AG04450 (cell line): ENCODE measurements at regions not wholly inside any gene's neighbourhood (a gene's known extent, or its start where the extent isn't known, plus 50 kb on each side); places are given as distances from the start of the nearest gene placed in this dataset.

Experiments used
- CTCF ChIA-PET: fragments of 300-600, 350-600 bp; formaldehyde crosslinking; extraction: SDS; loops from one replicate; lab custom pipeline; 2022; ENCODE audit warnings: antibody characterized with exemption, inconsistent platforms; lab: Charles Lee
- POLR2A ChIA-PET: fragments of 350-600 bp; formaldehyde crosslinking; extraction: SDS; loops from one replicate; lab custom pipeline; 2021; ENCODE audit warnings: antibody characterized with exemption, inconsistent platforms; lab: Yijun Ruan, JAX
- DNase-seq: peaks from one replicate; pipeline ENCODE4 v3.0.0-alpha.2; 2011; ENCODE audit warnings: low read depth, low spot score
- H3K27ac ChIP-seq: one replicate; pipeline ENCODE4 v1.5.1; 2012; ENCODE audit warnings: low read depth, low read length, control low read depth
- H3K27me3 ChIP-seq: one replicate; pipeline ENCODE4 v1.6.0; 2012; ENCODE audit warnings: low read length; ENCODE audit not compliant: control insufficient read depth, insufficient read depth
- H3K4me3 ChIP-seq: 2 replicates; pipeline ENCODE4 v1.5.1; 2011; ENCODE audit warnings: mild to moderate bottlenecking, low read depth, low read length, control low read depth
- H3K9me3 ChIP-seq: 2 replicates; pipeline ENCODE4 v1.5.1; 2012; ENCODE audit warnings: low read length; ENCODE audit not compliant: control insufficient read depth, insufficient read depth
- CTCF ChIP-seq: IDR thresholded peaks from 2 replicates; pipeline ENCODE4 v1.5.1; 2011; ENCODE audit warnings: low read depth, low read length, control low read depth, inconsistent platforms

- POLR2A ChIA-PET: no interaction called here
- CTCF ChIA-PET: no interaction called here
- H3K27ac ChIP-seq: no peak overlapping the region
- DNase-seq: no peak
- no peak overlapping the region for H3K4me3 ChIP-seq
- no peaks in the 10 kb centered on the region for H3K9me3 ChIP-seq
- H3K27me3 ChIP-seq: no peaks in the 10 kb centered on the region
- no peak for TF ChIP-seq CTCF
Measured at GRCh38 chrX:36913551-36913950, 94.6 kb upstream of the FAM47C start.

DNA sequence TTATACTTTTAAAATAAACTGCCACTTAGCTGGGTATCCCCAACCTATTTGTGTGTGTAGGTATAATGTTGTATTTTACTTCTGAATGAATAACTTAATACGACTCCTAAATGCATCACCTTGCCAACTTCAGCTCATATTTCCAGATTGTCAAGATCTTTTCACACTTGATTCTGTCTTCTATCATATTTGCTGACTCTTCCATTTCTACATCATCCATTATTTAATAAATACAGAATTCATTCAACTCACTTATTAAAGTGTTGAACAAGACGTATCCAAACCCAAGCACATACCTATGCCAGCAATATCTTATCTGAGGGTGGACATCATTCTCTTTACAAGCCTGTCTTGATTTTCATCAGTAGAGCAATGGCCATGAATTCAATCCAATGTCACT lies 91.2 kb upstream of the FAM47C start:
- H3K27me3 ChIP-seq: no peaks in the 10 kb centered on the region
- TF ChIP-seq CTCF: no peak
- POLR2A ChIA-PET: no interaction called here
- no peak overlapping the region for H3K27ac ChIP-seq
- H3K9me3 ChIP-seq: no peaks in the 10 kb centered on the region
- DNase-seq: no peak
- H3K4me3 ChIP-seq: no peak overlapping the region
- CTCF ChIA-PET: no interaction called here

DNA sequence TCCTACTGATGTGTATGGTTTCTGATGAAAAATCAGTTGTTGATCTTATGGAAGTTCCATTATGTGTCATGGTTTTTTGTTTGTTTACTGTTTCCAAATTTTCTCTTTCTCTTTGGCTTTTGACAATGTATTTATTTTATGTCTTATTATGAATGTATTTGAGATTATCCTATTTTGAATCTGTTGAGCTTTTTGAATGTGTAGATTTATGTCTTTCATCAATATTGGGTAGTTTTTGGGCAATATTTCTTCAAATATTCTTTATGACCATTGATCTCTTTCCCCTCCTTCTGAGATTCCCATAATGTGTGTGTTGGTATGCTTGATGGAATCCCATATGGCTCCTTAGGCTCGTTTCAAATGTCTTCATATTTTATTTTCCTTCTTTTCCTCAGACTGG lies 80.5 kb upstream of the FAM47C start:
- POLR2A ChIA-PET: no interaction called here
- H3K4me3 ChIP-seq: no peak overlapping the region
- no peaks in the 10 kb centered on the region for H3K27me3 ChIP-seq
- no peak for TF ChIP-seq CTCF
- H3K27ac ChIP-seq: no peak overlapping the region
- no peak for DNase-seq
- no peaks in the 10 kb centered on the region for H3K9me3 ChIP-seq
- CTCF ChIA-PET: no interaction called here

- no peak for TF ChIP-seq CTCF
- POLR2A ChIA-PET: no interaction called here
- H3K27me3 ChIP-seq: no peaks in the 10 kb centered on the region
- H3K9me3 ChIP-seq: no peaks in the 10 kb centered on the region
- no peak overlapping the region for H3K27ac ChIP-seq
- no peak for DNase-seq
- CTCF ChIA-PET: no interaction called here
- H3K4me3 ChIP-seq: no peak overlapping the region
Measured at GRCh38 chrX:36930491-36930890, 77.7 kb upstream of the FAM47C start.

DNA sequence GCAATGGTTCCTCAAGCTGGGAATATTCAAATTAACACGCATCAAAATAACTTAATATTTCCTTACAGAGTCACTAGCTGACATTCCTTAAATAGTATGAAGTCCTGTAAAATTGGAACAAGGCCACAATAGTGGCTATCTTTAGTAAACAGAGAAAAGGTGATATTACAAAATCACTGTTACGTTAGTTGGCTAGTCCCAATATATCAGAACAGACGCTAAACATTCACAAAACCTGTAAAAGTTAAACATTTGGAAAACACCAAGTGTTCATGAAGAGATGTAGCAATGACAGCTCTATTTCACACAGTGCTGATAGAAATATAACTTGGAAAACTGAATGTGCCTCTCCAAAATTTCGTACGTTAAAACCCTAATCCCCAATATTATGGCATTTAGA lies 61.0 kb upstream of the FAM47C start:
- no peaks in the 10 kb centered on the region for H3K27me3 ChIP-seq
- ChIA-PET CTCF (no interaction called here), POLR2A (no interaction called here)
- H3K9me3 ChIP-seq: no peaks in the 10 kb centered on the region
- DNase-seq: no peak
- no peak for TF ChIP-seq CTCF
- no peak overlapping the region for H3K4me3 ChIP-seq
- no peak overlapping the region for H3K27ac ChIP-seq
